CD4-positive, alpha-beta T cell (primary cell): ENCODE measurements at regions not wholly inside any gene's neighbourhood (a gene's known extent, or its start where the extent isn't known, plus 50 kb on each side); places are given as distances from the start of the nearest gene placed in this dataset.

Experiments
- ATAC-seq: fragments of 200-7000 bp; cut with Tn5 transposase; one replicate; pipeline ENCODE4 v1.10.0; 2022; ENCODE audit warnings: mild to moderate bottlenecking; ENCODE audit not compliant: poor library complexity
- CTCF ChIA-PET: fragments of 350-600 bp; sonication (Branson Sonifier 250); formaldehyde crosslinking; loops from one replicate; lab custom pipeline; 2021; ENCODE audit warnings: antibody characterized with exemption, inconsistent platforms; lab: Charles Lee
- POLR2A ChIA-PET: fragments of 350-600 bp; sonication (Branson Sonifier 250); formaldehyde crosslinking; loops from one replicate; lab custom pipeline; 2021; ENCODE audit warnings: antibody characterized with exemption, inconsistent platforms; lab: Charles Lee
- DNase-seq, 14 experiments: peaks; one replicate each; pipeline ENCODE4 v3.0.0-alpha.2; 2013 to 2020; ENCODE audit warnings: mixed read lengths in 2 of 14
- H3K27ac ChIP-seq, 2 donors: one replicate each; pipeline versions ENCODE4 v1.5.1 to v1.7.0; 2013; ENCODE audit warnings: low read length in 2 of 2, low read depth in 1 of 2, mild to moderate bottlenecking in 1 of 2
- H3K27me3 ChIP-seq, 2 experiments: 1 replicate in 1 of 2; 2 replicates in 1 of 2; pipeline versions ENCODE4 v1.6.1 to v1.7.0; 2013; ENCODE audit warnings: low read length in 2 of 2, control low read depth in 1 of 2, mild to moderate bottlenecking in 1 of 2, moderate library complexity in 1 of 2; ENCODE audit not compliant: insufficient read depth in 2 of 2, control insufficient read depth in 1 of 2
- H3K36me3 ChIP-seq: one replicate; pipeline ENCODE4 v1.6.1; 2013; ENCODE audit warnings: low read length, control low read depth; ENCODE audit not compliant: insufficient read depth
- H3K4me1 ChIP-seq: one replicate; pipeline ENCODE4 v1.6.1; 2013; ENCODE audit warnings: low read length, control low read depth; ENCODE audit not compliant: insufficient read depth
- H3K4me3 ChIP-seq: one replicate; pipeline ENCODE4 v1.5.1; 2013; ENCODE audit warnings: mild to moderate bottlenecking, low read length, moderate library complexity
- H3K9me3 ChIP-seq, 2 experiments: 1 replicate in 1 of 2; 2 replicates in 1 of 2; pipeline versions ENCODE4 v1.6.1 to v1.7.0; 2013; ENCODE audit warnings: low read length in 2 of 2, mild to moderate bottlenecking in 2 of 2, control low read depth in 1 of 2, moderate library complexity in 1 of 2; ENCODE audit not compliant: control insufficient read depth in 1 of 2, insufficient read depth in 1 of 2
- H3K27ac Mint-ChIP-seq: one replicate; pipeline ENCODE4 v1.8.0; 2020; ENCODE audit warnings: mixed read lengths
- H3K27me3 Mint-ChIP-seq: one replicate; pipeline ENCODE4 v1.8.0; 2021; ENCODE audit warnings: mixed read lengths
- H3K36me3 Mint-ChIP-seq: one replicate; pipeline ENCODE4 v1.8.0; 2021; ENCODE audit warnings: low read depth, mixed read lengths
- H3K4me1 Mint-ChIP-seq: one replicate; pipeline ENCODE4 v1.8.0; 2021; ENCODE audit warnings: low read depth, mixed read lengths
- H3K4me3 Mint-ChIP-seq: one replicate; pipeline ENCODE4 v1.8.0; 2020; ENCODE audit warnings: mild to moderate bottlenecking, mixed read lengths
- H3K9me3 Mint-ChIP-seq: one replicate; pipeline ENCODE4 v1.8.0; 2020; ENCODE audit warnings: mixed read lengths
- intact Hi-C, 2 experiments: fragments of 100-400 bp; cut with DNase I in 1 of 2; cut with micrococcal nuclease in 1 of 2; formaldehyde crosslinking; loops; one replicate each; pipeline versions ENCODE4 v1.15.1 to v1.9.0; 2023 to 2025; cut with DNase I, micrococcal nuclease
- TF ChIP-seq, protein P1 (sequence below): fragments of 200-600 bp; IDR thresholded peaks from one replicate; pipeline ENCODE4 v1.8.0; 2022; ENCODE audit warnings: antibody characterized with exemption, mild to moderate bottlenecking

DNA sequence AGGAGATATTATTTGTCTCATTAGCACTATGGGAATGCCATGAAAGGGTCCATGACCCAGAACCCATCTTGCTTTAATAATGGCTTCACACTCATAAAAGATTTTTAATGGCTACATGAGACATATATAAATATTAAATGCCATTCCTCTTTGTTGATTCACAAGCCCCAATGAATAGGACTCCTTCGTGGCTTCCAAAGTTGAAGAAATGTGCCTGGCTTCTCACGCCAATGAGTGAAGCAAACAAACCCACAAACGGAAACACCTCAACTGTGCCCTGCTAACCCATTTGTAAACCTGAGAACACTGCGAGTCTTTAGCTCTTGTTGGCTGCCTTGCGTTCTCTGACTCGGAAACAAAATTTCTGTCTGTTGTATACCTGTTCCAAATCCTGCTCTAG lies 381.7 kb upstream of the DDHD1 start:
- H3K4me3 ChIP-seq = no peak overlapping the region
- H3K9me3 Mint-ChIP-seq = no peaks in the 10 kb centered on the region
- H3K36me3 ChIP-seq = no peaks in the 10 kb centered on the region
- no peaks in the 10 kb centered on the region for H3K9me3 ChIP-seq
- POLR2A ChIA-PET = no interaction called here
- no peak for DNase-seq
- ATAC-seq = no peak
- TF ChIP-seq, protein P1, sequence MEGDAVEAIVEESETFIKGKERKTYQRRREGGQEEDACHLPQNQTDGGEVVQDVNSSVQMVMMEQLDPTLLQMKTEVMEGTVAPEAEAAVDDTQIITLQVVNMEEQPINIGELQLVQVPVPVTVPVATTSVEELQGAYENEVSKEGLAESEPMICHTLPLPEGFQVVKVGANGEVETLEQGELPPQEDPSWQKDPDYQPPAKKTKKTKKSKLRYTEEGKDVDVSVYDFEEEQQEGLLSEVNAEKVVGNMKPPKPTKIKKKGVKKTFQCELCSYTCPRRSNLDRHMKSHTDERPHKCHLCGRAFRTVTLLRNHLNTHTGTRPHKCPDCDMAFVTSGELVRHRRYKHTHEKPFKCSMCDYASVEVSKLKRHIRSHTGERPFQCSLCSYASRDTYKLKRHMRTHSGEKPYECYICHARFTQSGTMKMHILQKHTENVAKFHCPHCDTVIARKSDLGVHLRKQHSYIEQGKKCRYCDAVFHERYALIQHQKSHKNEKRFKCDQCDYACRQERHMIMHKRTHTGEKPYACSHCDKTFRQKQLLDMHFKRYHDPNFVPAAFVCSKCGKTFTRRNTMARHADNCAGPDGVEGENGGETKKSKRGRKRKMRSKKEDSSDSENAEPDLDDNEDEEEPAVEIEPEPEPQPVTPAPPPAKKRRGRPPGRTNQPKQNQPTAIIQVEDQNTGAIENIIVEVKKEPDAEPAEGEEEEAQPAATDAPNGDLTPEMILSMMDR = no peak
- H3K27me3 ChIP-seq = no peaks in the 10 kb centered on the region
- H3K36me3 Mint-ChIP-seq = no peaks in the 10 kb centered on the region
- H3K4me1 Mint-ChIP-seq = no peaks in the 10 kb centered on the region
- no peak overlapping the region for H3K27ac Mint-ChIP-seq
- no peak overlapping the region for H3K4me3 Mint-ChIP-seq
- no peaks in the 10 kb centered on the region for H3K27me3 Mint-ChIP-seq
- intact Hi-C loops = loop anchor here (5.0 kb wide), 2 partner anchors 637 to 642 kb away; no protein-coding TSS in a partner anchor
- CTCF ChIA-PET = no interaction called here
- no peak overlapping the region for H3K27ac ChIP-seq
- H3K4me1 ChIP-seq = no peaks in the 10 kb centered on the region

DNA sequence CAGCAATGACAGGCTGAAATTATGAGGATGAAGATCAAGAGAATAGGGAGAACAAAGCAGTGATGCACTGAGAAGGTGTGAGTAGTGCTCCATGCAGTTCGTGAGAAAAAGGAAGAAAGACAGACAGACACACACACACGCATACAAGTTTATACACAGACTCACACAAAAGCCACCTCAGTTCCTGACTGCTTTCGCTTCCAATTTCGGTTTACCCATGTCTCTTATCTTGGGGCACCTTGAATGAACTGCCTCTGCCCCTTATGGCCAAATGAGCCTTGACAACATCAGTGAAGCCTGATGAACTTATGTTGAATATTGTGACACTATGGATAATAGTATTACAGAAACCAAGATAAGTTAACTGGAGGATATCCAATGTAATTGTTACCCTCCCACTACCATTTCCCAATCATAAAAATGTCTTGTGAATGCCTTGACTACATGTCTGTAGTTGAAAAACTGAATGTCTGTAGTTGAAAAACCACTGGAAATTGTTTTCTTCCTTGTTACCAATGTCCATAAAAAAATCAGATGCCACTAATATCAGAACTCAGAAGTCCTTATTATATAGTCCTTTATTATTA lies 380.4 kb upstream of the DDHD1 start:
- ATAC-seq = no peak
- no peak overlapping the region for H3K27ac ChIP-seq
- H3K4me1 Mint-ChIP-seq = no peaks in the 10 kb centered on the region
- no peaks in the 10 kb centered on the region for H3K36me3 Mint-ChIP-seq
- H3K27ac Mint-ChIP-seq = no peak overlapping the region
- H3K4me3 Mint-ChIP-seq = no peak overlapping the region
- intact Hi-C loops = loop anchor here in 1 of 2 experiments (5.0 kb wide), 1 partner anchor 639 kb away; no protein-coding TSS in a partner anchor
- H3K27me3 Mint-ChIP-seq = no peaks in the 10 kb centered on the region
- no peaks in the 10 kb centered on the region for H3K36me3 ChIP-seq
- no peaks in the 10 kb centered on the region for H3K9me3 Mint-ChIP-seq
- ChIA-PET CTCF (no interaction called here), POLR2A (no interaction called here)
- H3K4me3 ChIP-seq = no peak overlapping the region
- no peaks in the 10 kb centered on the region for H3K27me3 ChIP-seq
- DNase-seq = no peak
- TF ChIP-seq, protein P1 = no peak
- no peaks in the 10 kb centered on the region for H3K9me3 ChIP-seq
- no peaks in the 10 kb centered on the region for H3K4me1 ChIP-seq

DNA sequence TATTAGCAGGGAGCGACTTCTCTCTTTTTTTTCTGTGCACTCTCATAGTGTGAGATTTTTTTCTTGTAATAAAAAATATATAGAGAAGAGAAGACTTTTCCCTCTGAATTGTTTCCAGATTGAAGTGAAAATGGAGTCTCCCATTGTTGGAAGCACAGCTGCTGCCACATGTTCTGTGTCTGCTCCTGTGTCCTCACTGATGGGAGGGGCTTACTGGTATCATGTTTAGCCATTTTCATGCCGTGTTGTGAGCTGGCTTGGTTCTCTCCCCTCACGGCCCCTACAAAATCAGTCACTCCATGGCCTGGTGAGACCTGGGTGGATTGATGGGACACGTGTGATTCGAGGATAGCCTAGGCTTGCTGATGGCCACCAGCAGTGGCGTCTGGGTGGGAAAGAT lies 379.7 kb upstream of the DDHD1 start:
- H3K27ac Mint-ChIP-seq = no peak overlapping the region
- H3K4me3 ChIP-seq = no peak overlapping the region
- no peaks in the 10 kb centered on the region for H3K4me1 Mint-ChIP-seq
- H3K36me3 ChIP-seq = no peaks in the 10 kb centered on the region
- H3K36me3 Mint-ChIP-seq = no peaks in the 10 kb centered on the region
- TF ChIP-seq, protein P1 = no peak
- H3K4me3 Mint-ChIP-seq = no peak overlapping the region
- intact Hi-C loops = loop anchor here in 1 of 2 experiments (5.0 kb wide), 1 partner anchor 639 kb away; no protein-coding TSS in a partner anchor
- ChIA-PET POLR2A (no interaction called here), CTCF (no interaction called here)
- ATAC-seq (no peak), DNase-seq (no peak)
- H3K27me3 ChIP-seq = no peaks in the 10 kb centered on the region
- no peaks in the 10 kb centered on the region for H3K9me3 Mint-ChIP-seq
- no peaks in the 10 kb centered on the region for H3K4me1 ChIP-seq
- H3K27me3 Mint-ChIP-seq = no peaks in the 10 kb centered on the region
- H3K9me3 ChIP-seq = no peaks in the 10 kb centered on the region
- H3K27ac ChIP-seq = no peak overlapping the region
